ENCODE measurements at regions not wholly inside any gene's neighbourhood (a gene's known extent, or its start where the extent isn't known, plus 50 kb on each side); places are given as distances from the start of the nearest gene placed in this dataset.

DNA sequence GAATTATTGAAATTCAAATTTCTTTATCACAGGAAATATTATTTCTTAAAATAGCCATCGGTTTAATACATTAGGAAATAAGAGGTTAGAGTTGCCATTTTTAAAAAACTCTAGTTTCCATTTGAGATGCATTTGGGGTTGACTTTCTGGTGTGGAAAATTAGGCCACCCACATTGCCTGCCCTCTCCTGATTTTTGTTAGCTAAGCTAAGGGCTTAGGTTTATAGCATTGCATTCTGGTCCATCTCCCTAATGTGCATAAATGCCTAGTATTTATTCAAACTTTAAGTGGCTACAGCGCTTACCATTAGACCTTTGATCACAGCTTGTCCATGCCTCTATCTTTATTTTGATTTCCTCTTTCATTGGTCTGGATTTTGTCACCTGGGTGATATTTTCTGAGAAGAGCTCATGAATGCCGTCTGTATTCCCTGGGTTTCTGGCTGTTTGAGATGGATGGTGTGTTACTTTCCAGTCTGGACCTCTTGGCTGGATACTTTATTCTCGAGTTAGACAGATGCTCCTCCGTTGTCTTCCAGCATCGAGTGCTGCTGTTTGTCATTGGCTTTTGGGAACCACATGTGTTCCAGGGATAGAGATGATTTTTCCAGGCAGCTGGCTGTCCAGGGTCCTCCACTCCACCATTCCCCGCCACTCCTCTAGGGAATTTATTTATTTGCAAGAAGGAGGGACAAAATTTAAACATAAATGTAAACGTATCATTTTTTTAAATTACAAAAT is 120.3 kb downstream of the KATNIP start:
- Mint-ChIP-seq H3K27ac (ENCODE audit: unreplicated experiment) (no peak overlapping the region), H3K9me3 (ENCODE audit: unreplicated experiment) (peaks cover 6% of the 10 kb centered on the region), H3K4me1 (ENCODE audit: unreplicated experiment) (no peaks in the 10 kb centered on the region), H3K36me3 (ENCODE audit: unreplicated experiment) (peaks cover 16% of the 10 kb centered on the region), H3K4me3 (ENCODE audit: unreplicated experiment) (no peak overlapping the region), H3K27me3 (ENCODE audit: unreplicated experiment) (no peaks in the 10 kb centered on the region)
- no peak for DNase-seq (ENCODE audit: extremely low spot score, unreplicated experiment)
- TF ChIP-seq, protein P1, sequence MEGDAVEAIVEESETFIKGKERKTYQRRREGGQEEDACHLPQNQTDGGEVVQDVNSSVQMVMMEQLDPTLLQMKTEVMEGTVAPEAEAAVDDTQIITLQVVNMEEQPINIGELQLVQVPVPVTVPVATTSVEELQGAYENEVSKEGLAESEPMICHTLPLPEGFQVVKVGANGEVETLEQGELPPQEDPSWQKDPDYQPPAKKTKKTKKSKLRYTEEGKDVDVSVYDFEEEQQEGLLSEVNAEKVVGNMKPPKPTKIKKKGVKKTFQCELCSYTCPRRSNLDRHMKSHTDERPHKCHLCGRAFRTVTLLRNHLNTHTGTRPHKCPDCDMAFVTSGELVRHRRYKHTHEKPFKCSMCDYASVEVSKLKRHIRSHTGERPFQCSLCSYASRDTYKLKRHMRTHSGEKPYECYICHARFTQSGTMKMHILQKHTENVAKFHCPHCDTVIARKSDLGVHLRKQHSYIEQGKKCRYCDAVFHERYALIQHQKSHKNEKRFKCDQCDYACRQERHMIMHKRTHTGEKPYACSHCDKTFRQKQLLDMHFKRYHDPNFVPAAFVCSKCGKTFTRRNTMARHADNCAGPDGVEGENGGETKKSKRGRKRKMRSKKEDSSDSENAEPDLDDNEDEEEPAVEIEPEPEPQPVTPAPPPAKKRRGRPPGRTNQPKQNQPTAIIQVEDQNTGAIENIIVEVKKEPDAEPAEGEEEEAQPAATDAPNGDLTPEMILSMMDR (IDR thresholded peaks at IDR 0.05): no peak

DNA sequence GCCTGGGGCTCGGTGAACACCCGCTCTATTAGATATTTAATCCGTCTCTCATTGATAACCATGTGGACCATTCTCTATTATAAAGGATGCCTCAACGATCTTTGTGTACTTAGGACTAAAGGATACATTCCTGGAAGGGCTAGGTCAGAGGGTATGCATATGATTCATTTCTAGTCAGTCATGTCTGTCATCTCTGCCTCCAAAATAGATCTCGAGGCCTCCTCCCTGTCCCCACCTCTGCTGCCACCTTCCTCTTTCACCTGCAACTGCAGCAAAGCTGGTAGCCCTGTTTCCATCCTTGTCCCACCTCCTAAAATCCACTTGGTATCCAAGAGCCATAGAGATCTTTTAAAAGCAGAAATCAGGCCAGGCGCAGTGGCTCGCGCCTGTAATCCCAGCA is 121.5 kb downstream of the KATNIP start:
- no peak overlapping the region for H3K4me3 Mint-ChIP-seq (ENCODE audit: unreplicated experiment)
- DNase-seq (ENCODE audit: extremely low spot score, unreplicated experiment): no peak
- TF ChIP-seq, protein P1 (IDR thresholded peaks at IDR 0.05): no peak
- H3K36me3 Mint-ChIP-seq (ENCODE audit: unreplicated experiment): peaks cover 16% of the 10 kb centered on the region
- H3K4me1 Mint-ChIP-seq (ENCODE audit: unreplicated experiment): peaks cover under 1% of the 10 kb centered on the region
- H3K27ac Mint-ChIP-seq (ENCODE audit: unreplicated experiment): no peak overlapping the region
- peaks cover 6% of the 10 kb centered on the region for H3K9me3 Mint-ChIP-seq (ENCODE audit: unreplicated experiment)
- no peaks in the 10 kb centered on the region for H3K27me3 Mint-ChIP-seq (ENCODE audit: unreplicated experiment)

DNA sequence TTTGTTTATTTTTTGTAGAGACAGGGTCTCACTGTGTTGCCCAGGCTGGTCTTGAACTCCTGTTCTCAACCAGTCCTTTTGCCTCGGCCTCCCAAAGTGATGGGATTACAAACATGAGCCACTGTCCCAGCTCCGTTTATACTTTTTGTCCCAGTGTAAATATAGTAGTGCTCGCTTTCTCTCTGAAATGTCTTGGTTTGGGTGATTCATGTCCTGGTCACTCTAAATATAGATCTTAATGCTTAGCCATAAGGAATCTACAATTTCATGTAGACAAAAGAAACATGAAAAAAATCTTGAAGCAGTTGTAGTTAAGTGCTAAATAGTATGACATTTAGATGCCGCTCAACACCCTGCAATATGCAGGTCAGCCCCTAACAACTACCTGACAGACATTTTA is 126.9 kb downstream of the KATNIP start:
- TF ChIP-seq, protein P1 (IDR thresholded peaks at IDR 0.05): no peak
- peaks cover 33% of the 10 kb centered on the region for H3K36me3 Mint-ChIP-seq (ENCODE audit: unreplicated experiment)
- no peak overlapping the region for H3K4me3 Mint-ChIP-seq (ENCODE audit: unreplicated experiment)
- peaks cover 6% of the 10 kb centered on the region for H3K9me3 Mint-ChIP-seq (ENCODE audit: unreplicated experiment)
- no peak for DNase-seq (ENCODE audit: extremely low spot score, unreplicated experiment)
- no peaks in the 10 kb centered on the region for H3K27me3 Mint-ChIP-seq (ENCODE audit: unreplicated experiment)
- peak overlapping the region; percentile 48 for H3K27ac Mint-ChIP-seq (ENCODE audit: unreplicated experiment)
- H3K4me1 Mint-ChIP-seq (ENCODE audit: unreplicated experiment): peaks cover 10% of the 10 kb centered on the region

DNA sequence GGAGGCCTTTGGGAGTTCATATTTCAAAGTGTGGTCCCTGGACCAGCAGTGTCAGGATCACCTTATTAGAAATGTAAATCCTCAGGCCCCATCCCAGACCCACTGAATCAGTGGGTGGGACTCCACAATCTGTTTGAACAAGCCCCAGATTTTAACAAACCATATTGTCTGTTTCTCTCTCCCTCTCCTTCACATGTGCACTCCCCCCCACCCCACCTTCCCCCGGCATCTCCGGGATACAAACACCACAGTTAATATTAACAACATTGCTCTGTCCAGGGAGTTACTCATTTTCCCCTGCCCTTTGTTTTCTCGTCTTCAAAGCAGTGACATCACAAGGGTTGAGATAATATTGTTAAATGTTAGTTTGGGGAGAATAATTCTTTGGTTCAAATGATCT is 127.3 kb downstream of the KATNIP start:
- Mint-ChIP-seq H3K27ac (ENCODE audit: unreplicated experiment) (peak overlapping the region; percentile 48), H3K36me3 (ENCODE audit: unreplicated experiment) (peaks cover 33% of the 10 kb centered on the region), H3K4me1 (ENCODE audit: unreplicated experiment) (peaks cover 10% of the 10 kb centered on the region), H3K27me3 (ENCODE audit: unreplicated experiment) (no peaks in the 10 kb centered on the region), H3K4me3 (ENCODE audit: unreplicated experiment) (no peak overlapping the region), H3K9me3 (ENCODE audit: unreplicated experiment) (peaks cover 6% of the 10 kb centered on the region)
- DNase-seq (ENCODE audit: extremely low spot score, unreplicated experiment): no peak
- TF ChIP-seq, protein P1 (IDR thresholded peaks at IDR 0.05): no peak

DNA sequence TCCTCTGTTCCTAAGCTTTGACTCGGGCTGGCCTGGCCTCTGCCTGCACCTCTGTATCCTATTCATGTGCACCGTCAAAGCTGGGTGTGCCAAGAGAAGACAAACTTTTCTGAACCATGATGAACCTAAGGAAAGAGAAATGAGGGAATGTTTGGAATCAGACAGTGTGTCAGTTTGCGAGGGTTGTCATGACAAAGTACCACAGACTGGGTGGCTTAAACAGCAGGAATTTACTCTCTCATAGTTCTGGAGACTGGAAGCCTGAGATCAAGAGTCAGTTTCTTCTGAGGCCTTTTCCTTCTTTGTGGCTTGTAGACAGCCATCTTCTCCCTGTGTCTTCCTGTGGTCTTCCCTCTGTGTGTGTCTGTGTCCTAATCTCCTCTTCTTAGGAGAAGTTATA is 129.0 kb downstream of the KATNIP start:
- H3K4me3 Mint-ChIP-seq (ENCODE audit: unreplicated experiment): no peak overlapping the region
- H3K36me3 Mint-ChIP-seq (ENCODE audit: unreplicated experiment): peaks cover 32% of the 10 kb centered on the region
- peaks cover 6% of the 10 kb centered on the region for H3K9me3 Mint-ChIP-seq (ENCODE audit: unreplicated experiment)
- TF ChIP-seq, protein P1 (IDR thresholded peaks at IDR 0.05): no peak
- no peak for DNase-seq (ENCODE audit: extremely low spot score, unreplicated experiment)
- no peak overlapping the region for H3K27ac Mint-ChIP-seq (ENCODE audit: unreplicated experiment)
- peaks cover 10% of the 10 kb centered on the region for H3K4me1 Mint-ChIP-seq (ENCODE audit: unreplicated experiment)
- no peaks in the 10 kb centered on the region for H3K27me3 Mint-ChIP-seq (ENCODE audit: unreplicated experiment)

Measured in osteocyte (in vitro differentiated cells).